ENCODE measurements at regions not wholly inside any gene's neighbourhood (a gene's known extent, or its start where the extent isn't known, plus 50 kb on each side); places are given as distances from the start of the nearest gene placed in this dataset.
A peak's percentile ranks its signal among the peaks of the same experiment; 100 is the strongest.
"Not testable (repeated sequence)": the region's sequence is repeated elsewhere in the genome, so short reads cannot be mapped to it uniquely, and the experiment has no call there.

- TF ChIP-seq CTCF (IDR thresholded peaks at IDR 0.05; ENCODE audit: insufficient read depth, low read depth, low read length, missing control alignments), result no peak
- DNase-seq (ENCODE audit: low read depth), result no peak
- no peak overlapping the region for H3K4me3 ChIP-seq (ENCODE audit: low read length)
Measured at GRCh38 chr1:30524840-30525617, 198.4 kb downstream of the MATN1 start.

- DNase-seq (ENCODE audit: low read depth); H3K4me3 ChIP-seq (ENCODE audit: low read length): not testable (repeated sequence)
Measured at GRCh38 chr1:30524025-30524555, 199.3 kb downstream of the MATN1 start.

GRCh38 chr1:30523055-30524020 is 200.0 kb downstream of the MATN1 start:
- no peak for TF ChIP-seq CTCF (IDR thresholded peaks at IDR 0.05; ENCODE audit: insufficient read depth, low read depth, low read length, missing control alignments)
- DNase-seq (ENCODE audit: low read depth), result peak; percentile 76
- no peak overlapping the region for H3K4me3 ChIP-seq (ENCODE audit: low read length)

GRCh38 chr1:30522031-30523004 is 201.1 kb downstream of the MATN1 start:
- no peak for TF ChIP-seq CTCF (IDR thresholded peaks at IDR 0.05; ENCODE audit: insufficient read depth, low read depth, low read length, missing control alignments)
- H3K4me3 ChIP-seq (ENCODE audit: low read length), result no peak overlapping the region
- peak; percentile 55 for DNase-seq (ENCODE audit: low read depth)

GRCh38 chr1:30521261-30521865 is 202.0 kb downstream of the MATN1 start:
- no peak for TF ChIP-seq CTCF (IDR thresholded peaks at IDR 0.05; ENCODE audit: insufficient read depth, low read depth, low read length, missing control alignments)
- H3K4me3 ChIP-seq (ENCODE audit: low read length), result no peak overlapping the region
- no peak for DNase-seq (ENCODE audit: low read depth)

- H3K4me3 ChIP-seq (ENCODE audit: low read length), result no peak overlapping the region
- TF ChIP-seq CTCF (IDR thresholded peaks at IDR 0.05; ENCODE audit: insufficient read depth, low read depth, low read length, missing control alignments), result no peak
- no peak for DNase-seq (ENCODE audit: low read depth)
Measured at GRCh38 chr1:30520476-30520875, 202.9 kb downstream of the MATN1 start.

Data from epithelial cell of esophagus (primary cell).